Hepatocyte (in vitro differentiated cells): ENCODE measurements at regions not wholly inside any gene's neighbourhood (a gene's known extent, or its start where the extent isn't known, plus 50 kb on each side); places are given as distances from the start of the nearest gene placed in this dataset.

Experiments
- DNase-seq: peaks from one replicate; pipeline ENCODE4 v3.0.0-alpha.2; 2016; ENCODE audit warnings: low spot score
- H2AFZ ChIP-seq: fragments of 200-600 bp; sonication (generic); 2 replicates; pipeline ENCODE4 v1.6.0; 2016; ENCODE audit warnings: antibody characterized with exemption, mild to moderate bottlenecking
- H3K27ac ChIP-seq: fragments of 200-600 bp; sonication (generic); 2 replicates; pipeline ENCODE4 v1.5.1; 2016; ENCODE audit warnings: mild to moderate bottlenecking
- H3K27me3 ChIP-seq: fragments of 200-600 bp; sonication (generic); 2 replicates; pipeline ENCODE4 v1.6.1; 2016
- H3K36me3 ChIP-seq: fragments of 200-600 bp; sonication (generic); replicated peaks from 2 replicates; pipeline ENCODE4 v1.5.1; 2016; ENCODE audit warnings: low read depth; ENCODE audit not compliant: insufficient read depth
- H3K4me1 ChIP-seq: fragments of 200-600 bp; sonication (generic); 2 replicates; pipeline ENCODE4 v1.5.1; 2016; ENCODE audit warnings: mild to moderate bottlenecking, moderate library complexity; ENCODE audit not compliant: insufficient read depth
- H3K4me2 ChIP-seq: fragments of 200-600 bp; sonication (generic); 2 replicates; pipeline ENCODE4 v1.6.0; 2016
- H3K4me3 ChIP-seq: fragments of 200-600 bp; sonication (generic); 2 replicates; pipeline ENCODE4 v1.5.1; 2016; ENCODE audit warnings: mild to moderate bottlenecking
- H3K79me2 ChIP-seq: fragments of 200-600 bp; sonication (generic); 2 replicates; pipeline ENCODE4 v1.6.0; 2017; ENCODE audit warnings: mild to moderate bottlenecking
- H3K9me2 ChIP-seq: fragments of 200-600 bp; sonication (generic); replicated peaks from 2 replicates; pipeline ENCODE4 v1.6.0; 2017; ENCODE audit warnings: mild to moderate bottlenecking; ENCODE audit not compliant: insufficient read depth
- H3K9me3 ChIP-seq: fragments of 200-600 bp; sonication (generic); 2 replicates; pipeline ENCODE4 v1.5.1; 2016; ENCODE audit warnings: low read depth, mild to moderate bottlenecking
- H4K20me1 ChIP-seq: fragments of 200-600 bp; sonication (generic); 2 replicates; pipeline ENCODE4 v1.6.0; 2016; ENCODE audit warnings: mild to moderate bottlenecking; ENCODE audit not compliant: insufficient read depth, poor library complexity, severe bottlenecking
- EZH2 ChIP-seq: fragments of 200-600 bp; sonication (generic); IDR thresholded peaks from 2 replicates; pipeline ENCODE4 v1.6.1; 2016; ENCODE audit warnings: antibody characterized with exemption, mild to moderate bottlenecking, borderline replicate concordance
- EZH2phosphoT487 ChIP-seq: fragments of 200-600 bp; sonication (generic); IDR thresholded peaks from one replicate; pipeline ENCODE4 v1.6.1; 2018; ENCODE audit warnings: antibody characterized with exemption, mild to moderate bottlenecking, low read depth, moderate library complexity; ENCODE audit not compliant: unreplicated experiment, severe bottlenecking
- WGBS: methylation state at CpG from one replicate; pipeline ENCODE4 v1.1.6; 2016; ENCODE audit warnings: low lambda C conversion rate; ENCODE audit errors: missing lambda C conversion rate; 5-methylcytosine and 5-hydroxymethylcytosine counted together
- TF ChIP-seq, protein P1 (sequence below): fragments of 200-600 bp; sonication (generic); IDR thresholded peaks from 2 replicates; pipeline ENCODE4 v1.5.1; 2016; ENCODE audit warnings: antibody characterized with exemption, mild to moderate bottlenecking; ENCODE audit not compliant: poor library complexity

- Histone ChIP-seq H3K4me1 (no peaks in the 10 kb centered on the region), H3K27me3 (no peaks in the 10 kb centered on the region), H3K4me3 (no peak overlapping the region), H3K79me2 (no peaks in the 10 kb centered on the region), H3K9me2 (no peaks in the 10 kb centered on the region), H3K27ac (no peak overlapping the region), H4K20me1 (no peaks in the 10 kb centered on the region), H3K9me3 (no peaks in the 10 kb centered on the region), H3K36me3 (no peaks in the 10 kb centered on the region), H3K4me2 (no peak overlapping the region), H2AFZ (no peak overlapping the region)
- WGBS = 80% methylated on average over 7 of the region's 7 CpGs
- no peak for TF ChIP-seq EZH2
- TF ChIP-seq, protein P1, sequence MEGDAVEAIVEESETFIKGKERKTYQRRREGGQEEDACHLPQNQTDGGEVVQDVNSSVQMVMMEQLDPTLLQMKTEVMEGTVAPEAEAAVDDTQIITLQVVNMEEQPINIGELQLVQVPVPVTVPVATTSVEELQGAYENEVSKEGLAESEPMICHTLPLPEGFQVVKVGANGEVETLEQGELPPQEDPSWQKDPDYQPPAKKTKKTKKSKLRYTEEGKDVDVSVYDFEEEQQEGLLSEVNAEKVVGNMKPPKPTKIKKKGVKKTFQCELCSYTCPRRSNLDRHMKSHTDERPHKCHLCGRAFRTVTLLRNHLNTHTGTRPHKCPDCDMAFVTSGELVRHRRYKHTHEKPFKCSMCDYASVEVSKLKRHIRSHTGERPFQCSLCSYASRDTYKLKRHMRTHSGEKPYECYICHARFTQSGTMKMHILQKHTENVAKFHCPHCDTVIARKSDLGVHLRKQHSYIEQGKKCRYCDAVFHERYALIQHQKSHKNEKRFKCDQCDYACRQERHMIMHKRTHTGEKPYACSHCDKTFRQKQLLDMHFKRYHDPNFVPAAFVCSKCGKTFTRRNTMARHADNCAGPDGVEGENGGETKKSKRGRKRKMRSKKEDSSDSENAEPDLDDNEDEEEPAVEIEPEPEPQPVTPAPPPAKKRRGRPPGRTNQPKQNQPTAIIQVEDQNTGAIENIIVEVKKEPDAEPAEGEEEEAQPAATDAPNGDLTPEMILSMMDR = no peak
- no peak for TF ChIP-seq EZH2phosphoT487
- DNase-seq = no peak
Measured at GRCh38 chr12:17304503-17305347, 698.8 kb upstream of the LMO3 start.

DNA sequence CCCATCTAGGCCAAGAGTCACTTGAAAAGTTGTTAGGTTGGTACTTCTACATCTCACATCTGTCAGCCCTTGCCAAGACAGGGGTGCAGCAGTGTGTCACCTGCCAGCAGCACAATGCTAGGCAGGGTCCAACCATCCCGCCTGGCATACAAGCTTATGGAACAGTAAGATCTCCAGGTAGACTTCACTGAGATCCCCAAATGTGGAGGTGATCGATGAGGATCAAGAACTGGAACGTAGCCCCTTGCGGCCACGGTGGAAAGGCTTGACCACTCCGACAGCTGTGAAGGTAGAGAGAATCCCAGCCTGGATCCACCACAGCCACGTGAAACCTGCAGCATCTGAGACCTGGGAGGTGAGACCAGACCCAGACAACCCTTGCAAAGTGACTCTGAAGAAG lies 696.0 kb upstream of the LMO3 start:
- H3K4me2 ChIP-seq = no peak overlapping the region
- H3K9me2 ChIP-seq = no peaks in the 10 kb centered on the region
- TF ChIP-seq EZH2 (no peak), EZH2phosphoT487 (no peak)
- TF ChIP-seq, protein P1 = no peak
- no peak overlapping the region for H2AFZ ChIP-seq
- 92% methylated on average over 7 of the region's 7 CpGs for WGBS
- no peaks in the 10 kb centered on the region for H3K36me3 ChIP-seq
- no peaks in the 10 kb centered on the region for H3K9me3 ChIP-seq
- no peak for DNase-seq
- no peaks in the 10 kb centered on the region for H3K4me1 ChIP-seq
- H3K4me3 ChIP-seq = no peak overlapping the region
- H3K27me3 ChIP-seq = no peaks in the 10 kb centered on the region
- no peaks in the 10 kb centered on the region for H3K79me2 ChIP-seq
- no peaks in the 10 kb centered on the region for H4K20me1 ChIP-seq
- no peak overlapping the region for H3K27ac ChIP-seq

DNA sequence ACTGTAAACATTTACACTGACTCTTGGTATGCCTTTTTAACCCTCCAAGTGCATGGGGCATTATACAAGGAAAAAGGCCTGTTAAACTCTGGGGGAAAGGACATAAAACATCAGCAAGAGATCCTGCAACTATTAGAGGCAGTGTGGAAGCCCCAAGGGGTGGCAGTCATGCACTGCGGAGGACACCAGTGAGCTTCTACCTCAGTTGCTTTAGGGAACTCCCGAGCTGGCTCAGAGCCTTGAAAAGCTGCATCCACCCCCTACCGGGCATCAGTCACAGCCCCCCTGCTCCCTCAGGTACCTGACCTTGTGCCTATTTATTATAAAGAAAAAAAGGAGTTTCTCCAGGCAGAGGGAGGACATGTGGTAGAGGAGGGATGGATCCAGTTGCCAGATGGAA lies 695.6 kb upstream of the LMO3 start:
- WGBS = 72% methylated on average over 3 of the region's 3 CpGs
- no peaks in the 10 kb centered on the region for H3K36me3 ChIP-seq
- TF ChIP-seq EZH2phosphoT487 (no peak), EZH2 (no peak)
- TF ChIP-seq, protein P1 = no peak
- H3K4me1 ChIP-seq = no peaks in the 10 kb centered on the region
- H2AFZ ChIP-seq = no peak overlapping the region
- no peaks in the 10 kb centered on the region for H3K9me3 ChIP-seq
- DNase-seq = no peak
- H3K27ac ChIP-seq = no peak overlapping the region
- no peaks in the 10 kb centered on the region for H3K27me3 ChIP-seq
- no peak overlapping the region for H3K4me2 ChIP-seq
- no peaks in the 10 kb centered on the region for H3K9me2 ChIP-seq
- no peak overlapping the region for H3K4me3 ChIP-seq
- no peaks in the 10 kb centered on the region for H3K79me2 ChIP-seq
- no peaks in the 10 kb centered on the region for H4K20me1 ChIP-seq
